Thyroid gland (tissue), 4 donors: ENCODE measurements at regions not wholly inside any gene's neighbourhood (a gene's known extent, or its start where the extent isn't known, plus 50 kb on each side); places are given as distances from the start of the nearest gene placed in this dataset.

Source experiments
- CTCF ChIP-seq, 6 experiments: fragments of 200-600 bp in 3 of 6; fragments of 450-650 bp in 3 of 6; sonication (generic) in 3 of 6; IDR thresholded peaks; one replicate each; pipeline ENCODE4 v1.5.1; 2016 to 2019; ENCODE audit warnings: antibody characterized with exemption in 6 of 6, mild to moderate bottlenecking in 2 of 6, inconsistent platforms in 1 of 6, moderate library complexity in 1 of 6
- POLR2A ChIP-seq, 2 donors: fragments of 450-650 bp; IDR thresholded peaks; one replicate each; pipeline ENCODE4 v1.6.1; 2017; ENCODE audit warnings: antibody characterized with exemption in 2 of 2, mild to moderate bottlenecking in 2 of 2, moderate library complexity in 1 of 2

GRCh38 chr12:125418902-125419564 is 353.8 kb downstream of the AACS start:
- TF ChIP-seq CTCF (IDR thresholded peaks at IDR 0.05) (no peak), POLR2A (IDR thresholded peaks at IDR 0.05) (no peak)
